HFF-Myc (cell line): ENCODE measurements at regions not wholly inside any gene's neighbourhood (a gene's known extent, or its start where the extent isn't known, plus 50 kb on each side); places are given as distances from the start of the nearest gene placed in this dataset.
"Not testable (repeated sequence)": the region's sequence is repeated elsewhere in the genome, so short reads cannot be mapped to it uniquely, and the experiment has no call there.

Experiments
- DNase-seq: peaks from one replicate; pipeline ENCODE4 v3.0.0-alpha.2; 2011; ENCODE audit warnings: low read depth; ENCODE audit errors: extremely low read depth
- H3K4me3 ChIP-seq: replicated peaks from 2 replicates; pipeline ENCODE4 v1.5.1; 2011; ENCODE audit warnings: low read depth, mild to moderate bottlenecking, control low read depth, low read length
- CTCF ChIP-seq: IDR thresholded peaks from 2 replicates; pipeline ENCODE4 v1.5.1; 2012; ENCODE audit warnings: mild to moderate bottlenecking, low read depth, low read length, control low read depth; ENCODE audit errors: missing control alignments

GRCh38 chr11:56842814-56843794 lies 94.6 kb upstream of the OR9G4 start:
- no peak overlapping the region for H3K4me3 ChIP-seq
- no peak for TF ChIP-seq CTCF
- no peak for DNase-seq

- peak; percentile 49 for TF ChIP-seq CTCF
- no peak overlapping the region for H3K4me3 ChIP-seq
- DNase-seq = peak; percentile 12
Measured at GRCh38 chr11:56841210-56841810, 92.8 kb upstream of the OR9G4 start.

GRCh38 chr11:56827357-56827756 lies 78.9 kb upstream of the OR9G4 start:
- not testable (repeated sequence) for DNase-seq, H3K4me3 ChIP-seq

GRCh38 chr11:56819916-56820315 lies 71.4 kb upstream of the OR9G4 start:
- DNase-seq = no peak
- H3K4me3 ChIP-seq = no peak overlapping the region
- no peak for TF ChIP-seq CTCF

- DNase-seq = no peak
- no peak for TF ChIP-seq CTCF
- no peak overlapping the region for H3K4me3 ChIP-seq
Measured at GRCh38 chr11:56817661-56818060, 69.2 kb upstream of the OR9G4 start.

GRCh38 chr11:56816259-56816658 lies 67.8 kb upstream of the OR9G4 start:
- no peak overlapping the region for H3K4me3 ChIP-seq
- no peak for TF ChIP-seq CTCF
- DNase-seq = no peak

GRCh38 chr11:56808326-56808725 lies 59.8 kb upstream of the OR9G4 start:
- DNase-seq = no peak
- no peak for TF ChIP-seq CTCF
- no peak overlapping the region for H3K4me3 ChIP-seq
